ENCODE measurements at regions not wholly inside any gene's neighbourhood (a gene's known extent, or its start where the extent isn't known, plus 50 kb on each side); places are given as distances from the start of the nearest gene placed in this dataset.

- ChIA-PET POLR2A (no interaction called here), CTCF (interaction anchor here (1.2 to 1.5 kb wide), 3 partner anchors 19 to 27 kb away, joined by 3 to 4 read pairs (median 3); no protein-coding TSS in a partner anchor)
- TF ChIP-seq CTCF (IDR thresholded peaks at IDR 0.05; ENCODE audit: control extremely low read depth, extremely low read depth, low read depth, missing control alignments): no peak
- no peak for DNase-seq (ENCODE audit: extremely low spot score)
Observed at GRCh38 chr16:79434092-79434491, 166.4 kb downstream of the MAF start.

- DNase-seq (ENCODE audit: extremely low spot score): no peak
- POLR2A ChIA-PET: no interaction called here
- no peak for TF ChIP-seq CTCF (IDR thresholded peaks at IDR 0.05; ENCODE audit: control extremely low read depth, extremely low read depth, low read depth, missing control alignments)
- CTCF ChIA-PET: no interaction called here
Observed at GRCh38 chr16:79431923-79432322, 168.6 kb downstream of the MAF start.

- ChIA-PET CTCF (no interaction called here), POLR2A (no interaction called here)
- no peak for TF ChIP-seq CTCF (IDR thresholded peaks at IDR 0.05; ENCODE audit: control extremely low read depth, extremely low read depth, low read depth, missing control alignments)
- no peak for DNase-seq (ENCODE audit: extremely low spot score)
Observed at GRCh38 chr16:79430191-79430678, 170.3 kb downstream of the MAF start.

- POLR2A ChIA-PET: no interaction called here
- CTCF ChIA-PET: no interaction called here
- no peak for TF ChIP-seq CTCF (IDR thresholded peaks at IDR 0.05; ENCODE audit: control extremely low read depth, extremely low read depth, low read depth, missing control alignments)
- no peak for DNase-seq (ENCODE audit: extremely low spot score)
Observed at GRCh38 chr16:79429381-79430190, 171.0 kb downstream of the MAF start.

GRCh38 chr16:79426663-79427062 is 173.9 kb downstream of the MAF start:
- ChIA-PET POLR2A (no interaction called here), CTCF (no interaction called here)
- no peak for TF ChIP-seq CTCF (IDR thresholded peaks at IDR 0.05; ENCODE audit: control extremely low read depth, extremely low read depth, low read depth, missing control alignments)
- DNase-seq (ENCODE audit: extremely low spot score): no peak

- POLR2A ChIA-PET: no interaction called here
- TF ChIP-seq CTCF (IDR thresholded peaks at IDR 0.05; ENCODE audit: control extremely low read depth, extremely low read depth, low read depth, missing control alignments): no peak
- CTCF ChIA-PET: no interaction called here
- no peak for DNase-seq (ENCODE audit: extremely low spot score)
Observed at GRCh38 chr16:79422064-79422463, 178.5 kb downstream of the MAF start.
